Right atrium auricular region (tissue), 2 donors: ENCODE measurements at regions not wholly inside any gene's neighbourhood (a gene's known extent, or its start where the extent isn't known, plus 50 kb on each side); places are given as distances from the start of the nearest gene placed in this dataset.

Experiments
- DNase-seq: peaks from one replicate; pipeline ENCODE4 v3.0.0-alpha.2; 2019; ENCODE audit warnings: low spot score
- H3K27ac ChIP-seq, 2 donors: fragments of 200-600 bp; sonication (generic); 1 replicate in 1 of 2; 2 replicates in 1 of 2; pipeline ENCODE4 v1.5.1; 2016 to 2019
- H3K27me3 ChIP-seq, 2 donors: fragments of 200-600 bp; sonication (generic); one replicate each; pipeline versions ENCODE4 v1.5.1 to v1.6.0; 2017 to 2019
- H3K36me3 ChIP-seq: fragments of 200-600 bp; sonication (generic); one replicate; pipeline ENCODE4 v1.5.1; 2016
- H3K4me1 ChIP-seq, 2 donors: fragments of 200-600 bp; sonication (generic); one replicate each; pipeline versions ENCODE4 v1.5.1 to v1.6.0; 2017 to 2019
- H3K4me3 ChIP-seq, 2 donors: fragments of 200-600 bp; sonication (generic); 1 replicate in 1 of 2; 2 replicates in 1 of 2; pipeline ENCODE4 v1.5.1; 2017 to 2019; ENCODE audit warnings: mild to moderate bottlenecking in 1 of 2, moderate library complexity in 1 of 2
- H3K9me3 ChIP-seq, 2 donors: fragments of 200-600 bp; sonication (generic); one replicate each; pipeline ENCODE4 v1.5.1; 2019
- TF ChIP-seq, protein P1 (sequence below), 2 donors: fragments of 200-600 bp; sonication (generic); IDR thresholded peaks; one replicate each; pipeline ENCODE4 v1.5.1; 2019; ENCODE audit warnings: antibody characterized with exemption in 2 of 2

DNA sequence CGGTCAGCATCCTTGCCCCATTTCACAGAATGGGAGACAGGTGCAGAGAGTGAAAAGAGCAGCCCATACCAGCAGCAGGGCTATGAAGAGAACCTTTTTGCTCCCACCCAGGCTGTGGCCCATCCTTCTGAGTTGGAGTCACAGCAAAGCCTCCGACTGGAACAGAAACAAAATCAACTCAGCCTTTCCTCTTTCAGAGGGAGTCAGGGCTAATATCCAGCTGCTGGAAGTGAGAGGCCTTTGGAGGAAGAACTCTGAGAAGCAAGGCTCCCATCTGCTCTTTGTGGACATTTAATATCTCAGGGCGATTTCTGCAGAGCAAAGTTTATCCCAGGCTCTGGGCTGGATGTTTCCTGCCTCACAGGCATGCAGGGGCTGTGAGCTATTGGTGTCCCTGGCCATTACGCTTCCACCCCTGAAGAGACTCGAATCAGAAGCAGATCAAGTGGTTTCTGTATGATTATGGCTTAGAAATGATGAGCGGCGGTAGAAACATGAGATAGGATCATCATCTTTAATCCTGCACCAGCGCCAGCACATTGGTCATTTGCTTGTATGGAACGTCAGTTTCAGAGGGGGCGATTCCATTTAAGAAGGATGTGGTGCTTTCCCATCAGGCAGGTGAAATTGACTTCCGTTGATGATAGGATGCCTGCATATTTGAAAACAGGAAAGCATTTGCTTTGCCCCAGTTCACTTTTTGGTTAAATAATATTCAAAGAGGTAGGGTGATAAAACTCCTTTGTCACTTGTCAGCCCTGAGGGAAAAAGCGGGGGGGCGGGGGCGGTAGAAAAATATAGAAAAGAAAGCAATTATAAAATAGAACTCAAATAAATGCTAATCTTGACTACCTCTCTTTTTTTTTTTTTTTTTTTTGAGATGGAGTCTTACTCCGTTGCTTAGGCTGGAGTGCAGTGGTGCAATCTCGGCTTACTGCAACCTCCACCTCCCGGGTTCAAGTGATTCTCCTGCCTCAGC is 152.4 kb downstream of the LRRC30 start:
- Histone ChIP-seq H3K27ac (no peak overlapping the region), H3K9me3 (no peaks in the 10 kb centered on the region), H3K4me1 (no peaks in the 10 kb centered on the region), H3K27me3 (no peaks in the 10 kb centered on the region), H3K36me3 (no peaks in the 10 kb centered on the region), H3K4me3 (no peak overlapping the region)
- TF ChIP-seq, protein P1, sequence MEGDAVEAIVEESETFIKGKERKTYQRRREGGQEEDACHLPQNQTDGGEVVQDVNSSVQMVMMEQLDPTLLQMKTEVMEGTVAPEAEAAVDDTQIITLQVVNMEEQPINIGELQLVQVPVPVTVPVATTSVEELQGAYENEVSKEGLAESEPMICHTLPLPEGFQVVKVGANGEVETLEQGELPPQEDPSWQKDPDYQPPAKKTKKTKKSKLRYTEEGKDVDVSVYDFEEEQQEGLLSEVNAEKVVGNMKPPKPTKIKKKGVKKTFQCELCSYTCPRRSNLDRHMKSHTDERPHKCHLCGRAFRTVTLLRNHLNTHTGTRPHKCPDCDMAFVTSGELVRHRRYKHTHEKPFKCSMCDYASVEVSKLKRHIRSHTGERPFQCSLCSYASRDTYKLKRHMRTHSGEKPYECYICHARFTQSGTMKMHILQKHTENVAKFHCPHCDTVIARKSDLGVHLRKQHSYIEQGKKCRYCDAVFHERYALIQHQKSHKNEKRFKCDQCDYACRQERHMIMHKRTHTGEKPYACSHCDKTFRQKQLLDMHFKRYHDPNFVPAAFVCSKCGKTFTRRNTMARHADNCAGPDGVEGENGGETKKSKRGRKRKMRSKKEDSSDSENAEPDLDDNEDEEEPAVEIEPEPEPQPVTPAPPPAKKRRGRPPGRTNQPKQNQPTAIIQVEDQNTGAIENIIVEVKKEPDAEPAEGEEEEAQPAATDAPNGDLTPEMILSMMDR (IDR thresholded peaks at IDR 0.05): no peak
- DNase-seq: no peak

DNA sequence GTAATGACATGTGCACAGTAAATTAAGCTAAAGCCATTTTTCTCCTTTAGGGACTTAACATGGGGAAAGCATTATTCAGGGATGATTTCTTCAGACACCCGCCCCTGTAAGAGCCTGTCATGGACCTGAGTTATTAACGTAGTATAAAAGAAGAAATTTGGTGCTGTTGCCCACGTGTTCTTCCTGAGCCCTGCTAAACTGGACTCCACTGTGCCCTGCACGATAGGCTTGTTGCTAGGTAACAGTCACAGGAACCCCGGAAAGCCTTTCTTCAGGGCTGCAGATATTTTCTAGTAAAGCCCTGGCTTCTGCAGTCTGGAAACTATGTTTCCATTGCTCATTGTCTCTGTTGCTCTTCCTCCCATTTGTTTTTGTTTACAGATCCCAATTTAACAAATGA is 157.9 kb downstream of the LRRC30 start:
- H3K4me3 ChIP-seq: no peak overlapping the region
- no peak overlapping the region for H3K27ac ChIP-seq
- peak; percentile 30 for DNase-seq
- H3K36me3 ChIP-seq: no peaks in the 10 kb centered on the region
- no peaks in the 10 kb centered on the region for H3K27me3 ChIP-seq
- no peaks in the 10 kb centered on the region for H3K9me3 ChIP-seq
- no peaks in the 10 kb centered on the region for H3K4me1 ChIP-seq
- TF ChIP-seq, protein P1 (IDR thresholded peaks at IDR 0.05): no peak

DNA sequence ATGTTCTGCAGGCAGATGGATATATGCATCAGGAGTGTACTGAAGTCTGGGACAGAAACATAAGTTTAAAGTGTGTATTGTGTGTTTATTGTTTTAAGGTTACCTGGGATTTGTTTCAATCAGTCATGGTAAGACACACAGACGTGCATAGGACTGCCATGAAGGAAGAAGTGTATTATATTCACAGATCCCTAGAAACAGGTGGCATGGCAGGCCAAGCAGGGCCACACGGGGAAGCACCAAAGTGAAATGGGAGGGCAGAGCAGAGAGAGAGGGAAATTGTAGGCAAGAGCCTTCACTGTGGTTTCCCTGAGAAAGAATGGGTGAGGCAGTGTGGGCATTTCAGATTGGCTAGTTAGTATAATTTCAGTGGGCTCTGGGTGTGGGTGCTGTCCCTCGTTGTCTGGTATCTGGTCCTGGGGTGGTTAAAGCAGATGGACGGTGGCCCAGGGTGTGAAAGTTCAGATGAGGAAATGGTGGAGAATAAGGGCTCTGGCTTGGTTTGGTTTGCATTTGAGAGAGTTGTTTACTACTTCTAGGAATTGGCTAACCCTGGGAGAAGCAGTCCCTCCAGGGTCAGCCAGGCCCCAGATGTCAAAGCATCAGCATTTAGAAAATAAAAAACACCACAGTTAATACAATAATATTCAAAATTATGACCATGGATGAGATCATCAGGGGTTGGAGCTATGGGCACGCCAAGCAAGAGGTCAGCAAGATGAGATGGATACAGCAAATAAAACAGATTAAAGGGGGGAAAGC is 160.0 kb downstream of the LRRC30 start:
- DNase-seq: peak; percentile 28
- no peaks in the 10 kb centered on the region for H3K9me3 ChIP-seq
- TF ChIP-seq, protein P1 (IDR thresholded peaks at IDR 0.05): no peak
- H3K27ac ChIP-seq: no peak overlapping the region
- no peaks in the 10 kb centered on the region for H3K36me3 ChIP-seq
- H3K4me3 ChIP-seq: no peak overlapping the region
- no peaks in the 10 kb centered on the region for H3K27me3 ChIP-seq
- no peaks in the 10 kb centered on the region for H3K4me1 ChIP-seq

DNA sequence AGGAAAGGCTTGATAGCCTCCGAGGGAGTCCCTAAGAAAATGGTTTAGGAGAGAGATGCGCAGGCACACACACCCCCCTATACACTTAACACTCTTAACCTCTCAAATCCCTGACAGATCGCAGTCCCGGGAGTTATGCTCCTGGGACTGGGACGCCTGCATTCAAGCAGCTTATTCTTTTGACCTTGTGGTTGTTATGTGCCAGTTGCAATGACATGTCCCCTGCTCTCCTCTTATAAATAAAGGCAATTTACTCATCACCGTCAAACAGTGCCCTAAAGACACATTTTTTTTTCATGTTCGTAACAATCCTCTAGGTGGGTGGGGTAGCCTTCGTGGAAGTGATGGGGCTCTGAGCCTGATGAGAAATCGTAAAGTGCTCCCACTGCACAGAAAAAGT is 162.2 kb downstream of the LRRC30 start:
- H3K27ac ChIP-seq: no peak overlapping the region

DNA sequence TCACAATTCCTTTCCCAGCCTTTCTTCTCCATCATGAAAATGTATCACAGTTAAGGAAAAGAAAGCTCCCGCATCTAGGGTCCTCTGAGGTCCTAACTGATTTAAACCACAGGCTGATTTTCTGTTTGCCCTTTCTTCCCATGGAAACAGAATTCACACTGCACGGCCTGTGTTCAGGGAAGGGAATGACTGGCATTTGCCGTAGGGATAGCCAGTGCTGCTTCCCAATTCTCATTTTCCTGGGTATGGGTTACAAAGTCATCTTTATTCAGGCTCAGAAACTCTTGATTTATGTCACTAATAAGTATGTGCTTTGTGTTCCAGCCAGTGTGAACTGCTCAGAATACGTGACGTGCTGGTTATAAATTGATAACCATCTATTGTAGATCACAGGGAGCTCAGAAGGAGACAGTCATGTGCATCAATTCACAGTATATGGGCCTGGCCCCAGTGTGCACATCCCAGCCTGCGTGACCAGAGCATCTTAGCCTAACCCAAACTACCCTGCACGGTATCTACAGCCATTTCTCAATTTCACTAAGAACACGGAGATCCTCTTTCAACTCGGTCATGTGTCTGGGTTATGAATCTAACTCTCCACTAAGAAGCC is 163.3 kb downstream of the LRRC30 start:
- TF ChIP-seq, protein P1 (IDR thresholded peaks at IDR 0.05): no peak
- Histone ChIP-seq H3K4me1 (no peaks in the 10 kb centered on the region), H3K4me3 (no peak overlapping the region), H3K36me3 (no peaks in the 10 kb centered on the region), H3K27ac (no peak overlapping the region), H3K9me3 (no peaks in the 10 kb centered on the region), H3K27me3 (no peaks in the 10 kb centered on the region)
- DNase-seq: peak; percentile 40

More for the DNA sequence above, 162.2 kb downstream of the LRRC30 start:
- H3K27me3 ChIP-seq: no peaks in the 10 kb centered on the region
- no peak overlapping the region for H3K4me3 ChIP-seq
- H3K4me1 ChIP-seq: no peaks in the 10 kb centered on the region
- H3K9me3 ChIP-seq: no peaks in the 10 kb centered on the region
- TF ChIP-seq, protein P1 (IDR thresholded peaks at IDR 0.05): no peak
- peak; percentile 11 for DNase-seq
- H3K36me3 ChIP-seq: no peaks in the 10 kb centered on the region
